GM13977 (cell line): ENCODE measurements at regions not wholly inside any gene's neighbourhood (a gene's known extent, or its start where the extent isn't known, plus 50 kb on each side); places are given as distances from the start of the nearest gene placed in this dataset.

Experiments
- DNase-seq: peaks from one replicate; pipeline ENCODE4 v3.0.0; 2012; ENCODE audit warnings: low spot score
- CTCF ChIP-seq: IDR thresholded peaks from 2 replicates; pipeline ENCODE4 v1.5.1; 2012; ENCODE audit warnings: mild to moderate bottlenecking, control low read depth; ENCODE audit not compliant: insufficient read depth; ENCODE audit errors: extremely low read depth, missing control alignments
- in situ Hi-C: fragments of 300-500 bp; cut with MboI; formaldehyde crosslinking; loops from one replicate; pipeline ENCODE4 v1.12.0; 2022; ENCODE audit warnings: low sequenced_read_pairs, low pct_unique_long_range_greater_than_20kb, mixed read lengths, inconsistent platforms; ENCODE audit not compliant: unreplicated experiment

- DNase-seq: no peak
- TF ChIP-seq CTCF: no peak
- in situ Hi-C loops: no loop called here
These were observed 93.8 kb upstream of the CXCR4 start for GRCh38 chr2:136211701-136212100.

- DNase-seq: no peak
- in situ Hi-C loops: no loop called here
- no peak for TF ChIP-seq CTCF
These were observed 92.9 kb upstream of the CXCR4 start for GRCh38 chr2:136210822-136211221.

GRCh38 chr2:136210455-136210805 lies 92.5 kb upstream of the CXCR4 start:
- TF ChIP-seq CTCF: no peak
- no peak for DNase-seq
- in situ Hi-C loops: no loop called here

- no peak for TF ChIP-seq CTCF
These were observed 91.9 kb upstream of the CXCR4 start for GRCh38 chr2:136209561-136210454.

GRCh38 chr2:136208682-136209420 lies 90.9 kb upstream of the CXCR4 start:
- in situ Hi-C loops: no loop called here
- no peak for TF ChIP-seq CTCF
- no peak for DNase-seq

More at GRCh38 chr2:136209561-136210454, 91.9 kb upstream of the CXCR4 start:
- in situ Hi-C loops: no loop called here
- no peak for DNase-seq

- in situ Hi-C loops: no loop called here
- TF ChIP-seq CTCF: no peak
- DNase-seq: no peak
These were observed 89.7 kb upstream of the CXCR4 start for GRCh38 chr2:136207665-136208064.
